ENCODE measurements at regions not wholly inside any gene's neighbourhood (a gene's known extent, or its start where the extent isn't known, plus 50 kb on each side); places are given as distances from the start of the nearest gene placed in this dataset.

- TF ChIP-seq CTCF (IDR thresholded peaks at IDR 0.05; ENCODE audit: low read depth, low read length, poor library complexity, severe bottlenecking) (no peak), EZH2phosphoT487 (IDR thresholded peaks at IDR 0.05; ENCODE audit: borderline replicate concordance, low read length) (no peak)
These were observed 106.8 kb upstream of the PLET1 start for GRCh38 chr11:112367461-112367860.

All from DOHH2 (cell line).